Psoas muscle (tissue), 7 donors: ENCODE measurements at regions not wholly inside any gene's neighbourhood (a gene's known extent, or its start where the extent isn't known, plus 50 kb on each side); places are given as distances from the start of the nearest gene placed in this dataset.

ENCODE experiments used
- ATAC-seq, 4 donors: fragments of 200-7000 bp; cut with Tn5 transposase; one replicate each; pipeline ENCODE4 v1.9.1; 2020; ENCODE audit warnings: moderate library complexity in 3 of 4, mild to moderate bottlenecking in 2 of 4
- DNase-seq, 2 donors: peaks; one replicate each; pipeline ENCODE4 v3.0.0-alpha.2; 2020
- H3K27ac ChIP-seq: fragments of 200-600 bp; one replicate; pipeline ENCODE4 v1.8.0; 2022
- H3K27me3 ChIP-seq, 3 donors: fragments of 200-600 bp in 1 of 3; one replicate each; pipeline versions ENCODE4 v1.6.1 to v1.8.0; 2013 to 2022; ENCODE audit warnings: low read length in 2 of 3, mild to moderate bottlenecking in 2 of 3, moderate library complexity in 1 of 3; ENCODE audit not compliant: insufficient read depth in 3 of 3
- H3K36me3 ChIP-seq, 2 donors: fragments of 200-600 bp in 1 of 2; one replicate each; pipeline versions ENCODE4 v1.6.1 to v1.8.0; 2013 to 2022; ENCODE audit warnings: low read depth in 1 of 2, mild to moderate bottlenecking in 1 of 2, moderate library complexity in 1 of 2; ENCODE audit not compliant: insufficient read depth in 1 of 2
- H3K4me1 ChIP-seq: fragments of 200-600 bp; one replicate; pipeline ENCODE4 v1.8.0; 2022
- H3K4me3 ChIP-seq: fragments of 200-600 bp; one replicate; pipeline ENCODE4 v1.8.0; 2022; ENCODE audit warnings: mild to moderate bottlenecking
- H3K9me3 ChIP-seq: fragments of 200-600 bp; one replicate; pipeline ENCODE4 v1.8.0; 2022
- CTCF ChIP-seq: fragments of 200-600 bp; IDR thresholded peaks from one replicate; pipeline ENCODE4 v1.8.0; 2022; ENCODE audit warnings: antibody characterized with exemption
- WGBS, 3 donors: extraction: QIAGEN DNeasy Blood & Tissue Kit; methylation state at CpG; one replicate each; pipeline versions ENCODE4 v1.1.6 to v1.1.7; 2013; 5-methylcytosine and 5-hydroxymethylcytosine counted together
- intact Hi-C, 2 donors: fragments of 100-400 bp; cut with DNase I; formaldehyde crosslinking; loops; one replicate each; pipeline versions ENCODE4 v1.11.0 to v1.14.2; 2022
- donor health status: healthy with polysubstance abuse.
- donor health status: DM: no; HTN: no; CAD: no; lungs with moderate emphysema.
- donor health status: Bipolar disorder and iron deficiency.
- donor health status: healthy.
- donor health status: DM: yes; HTN: yes; CAD: no.
- donor health status: DM: no; HTN: no; CAD: no.
- donor health status: DM: yes; HTN: yes; CAD: no.

- ATAC-seq: no peak
- DNase-seq: no peak
- TF ChIP-seq CTCF: no peak
- Histone ChIP-seq H3K27ac (no peak overlapping the region), H3K9me3 (no peaks in the 10 kb centered on the region), H3K4me3 (no peak overlapping the region), H3K36me3 (no peaks in the 10 kb centered on the region), H3K27me3 (no peaks in the 10 kb centered on the region), H3K4me1 (no peaks in the 10 kb centered on the region)
- 82 to 90% (median 89%) methylated on average over 1 of the region's 1 CpG for WGBS, 3 donors
- intact Hi-C loops: no loop called here
These were observed 1993.8 kb downstream of the ARAP2 start for GRCh38 chr4:34250562-34250961.

- Histone ChIP-seq H3K4me3 (no peak overlapping the region), H3K36me3 (no peaks in the 10 kb centered on the region), H3K27ac (no peak overlapping the region), H3K9me3 (no peaks in the 10 kb centered on the region), H3K27me3 (no peaks in the 10 kb centered on the region), H3K4me1 (no peaks in the 10 kb centered on the region)
- ATAC-seq: no peak
- intact Hi-C loops: no loop called here
- TF ChIP-seq CTCF: no peak
- DNase-seq: no peak
These were observed 1991.1 kb downstream of the ARAP2 start for GRCh38 chr4:34253239-34253638.

- Histone ChIP-seq H3K4me1 (no peaks in the 10 kb centered on the region), H3K9me3 (no peaks in the 10 kb centered on the region), H3K27ac (no peak overlapping the region), H3K27me3 (no peaks in the 10 kb centered on the region), H3K36me3 (no peaks in the 10 kb centered on the region), H3K4me3 (no peak overlapping the region)
- WGBS, 3 donors: 43 to 51% (median 43%) methylated on average over 2 of the region's 2 CpGs
- intact Hi-C loops: no loop called here
- DNase-seq (no peak), ATAC-seq (no peak)
- TF ChIP-seq CTCF: no peak
These were observed 1986.1 kb downstream of the ARAP2 start for GRCh38 chr4:34258176-34258575.

- ATAC-seq (no peak), DNase-seq (no peak)
- no peak for TF ChIP-seq CTCF
- H3K9me3 ChIP-seq: no peaks in the 10 kb centered on the region
- intact Hi-C loops: no loop called here
- WGBS, 3 donors: 75 to 86% (median 79%) methylated on average over 2 of the region's 2 CpGs
- no peak overlapping the region for H3K4me3 ChIP-seq
- no peaks in the 10 kb centered on the region for H3K27me3 ChIP-seq
- no peaks in the 10 kb centered on the region for H3K36me3 ChIP-seq
- H3K27ac ChIP-seq: no peak overlapping the region
- no peaks in the 10 kb centered on the region for H3K4me1 ChIP-seq
These were observed 1982.5 kb downstream of the ARAP2 start for GRCh38 chr4:34261799-34262314.

GRCh38 chr4:34269613-34270012 lies 1974.7 kb downstream of the ARAP2 start:
- Histone ChIP-seq H3K4me3 (no peak overlapping the region), H3K4me1 (no peaks in the 10 kb centered on the region), H3K27me3 (no peaks in the 10 kb centered on the region), H3K36me3 (no peaks in the 10 kb centered on the region), H3K27ac (no peak overlapping the region), H3K9me3 (no peaks in the 10 kb centered on the region)
- intact Hi-C loops: no loop called here
- WGBS, 3 donors: 82 to 90% (median 87%) methylated on average over 1 of the region's 1 CpG
- ATAC-seq (no peak), DNase-seq (no peak)
- no peak for TF ChIP-seq CTCF
